ENCODE measurements at regions not wholly inside any gene's neighbourhood (a gene's known extent, or its start where the extent isn't known, plus 50 kb on each side); places are given as distances from the start of the nearest gene placed in this dataset.

DNA sequence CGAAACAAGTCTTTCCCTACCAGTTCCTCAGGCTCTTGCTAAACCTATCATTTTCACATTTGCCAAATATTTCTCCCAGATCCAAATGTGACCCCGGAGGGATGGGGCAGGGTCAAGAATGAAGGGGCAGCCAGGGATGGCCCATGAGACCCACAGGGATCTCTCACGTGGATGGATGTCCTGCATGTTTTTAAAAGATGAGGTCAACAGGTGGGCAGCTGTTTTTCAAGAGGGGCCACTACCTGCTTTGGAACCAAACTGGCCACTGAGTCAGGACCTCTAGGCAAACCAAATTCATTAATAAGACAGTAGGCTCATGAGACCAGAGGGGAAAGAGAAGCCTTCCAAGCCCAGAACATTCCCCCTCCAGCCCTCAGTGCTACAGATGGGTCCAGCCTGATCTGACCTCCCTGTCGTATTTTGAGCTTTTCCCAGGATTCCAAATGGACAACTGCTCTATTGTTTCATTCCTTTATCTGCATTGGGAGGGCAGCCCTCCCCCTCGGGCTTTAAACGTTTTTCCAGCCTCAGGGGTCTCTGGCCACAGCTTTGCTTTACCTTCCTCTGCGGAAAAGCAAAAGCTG, 252.5 kb upstream of the IRF2BP2 start:
- FAIRE-seq: no peak
- H2AFZ ChIP-seq (ENCODE audit: low read depth, low read length): 0 out of 2 replicates have a peak overlapping the region, but pooled peaks have one; percentile 27
- no TSS peak for BruUV-seq (replicated peaks)

GRCh38 chr1:234861761-234862160, 251.8 kb upstream of the IRF2BP2 start:
- POLR2A ChIA-PET: interaction anchor here (1.1 kb wide), 1 partner anchor 255 kb away, joined by 3 read pairs; no protein-coding TSS in a partner anchor
- Histone ChIP-seq H3K27ac (ENCODE audit: extremely low read depth, low read depth, low read length) (no peak overlapping the region), H3K9ac (ENCODE audit: insufficient read depth in 1 of 2, low read depth in 2 of 2, low read length in 2 of 2) (no peak overlapping the region), H3K27me3 (ENCODE audit: control insufficient read depth in 2 of 2, insufficient read depth in 2 of 2, low read length in 2 of 2) (no peaks in the 10 kb centered on the region), H3K36me3 (ENCODE audit: control insufficient read depth, insufficient read depth, low read length) (no peaks in the 10 kb centered on the region), H4K20me1 (replicated peaks; ENCODE audit: control insufficient read depth, insufficient read depth, low read length) (no peaks in the 10 kb centered on the region), H3K4me2 (ENCODE audit: insufficient read depth, low read length) (no peak overlapping the region), H2AFZ (ENCODE audit: low read depth, low read length) (no peak overlapping the region), H3K9me1 (ENCODE audit: control insufficient read depth, insufficient read depth, low read length) (no peaks in the 10 kb centered on the region), H3K79me2 (ENCODE audit: control insufficient read depth, insufficient read depth, low read length) (no peaks in the 10 kb centered on the region), H3K9me3 (replicated peaks; ENCODE audit: control insufficient read depth, insufficient read depth, low read depth, low read length) (peaks cover 9% of the 10 kb centered on the region), H3K4me3 (no peak overlapping the region), H3K4me1 (replicated peaks in 1 of 2; ENCODE audit: control insufficient read depth in 2 of 2, insufficient read depth in 2 of 2, low read length in 2 of 2) (peaks cover 15 to 30% of the 10 kb centered on the region in 2 experiments; a peak in 4 of 5 replicates)
- no TSS peak for BruUV-seq (replicated peaks)
- DNase-seq (ENCODE audit: extremely low read depth in 1 of 4, low spot score in 3 of 4): no peak
- CTCF ChIA-PET (ENCODE audit: low intra/inter-chr PET ratio): interaction anchor here (0.6 kb wide), 1 partner anchor 412 kb away, joined by 3 read pairs; no protein-coding TSS in a partner anchor
- intact Hi-C loops (cut with micrococcal nuclease) (loop anchor here (10.0 kb wide), 1 partner anchor 487 kb away; the partner anchor contains the start of gene COA6), in situ Hi-C loops (cut with MboI) (no loop called here)
- FAIRE-seq: no peak
- ATAC-seq: no peak
- 63% methylated on average over 4 of the region's 4 CpGs for WGBS (ENCODE audit: insufficient coverage, low coverage, missing lambda C conversion rate)
- TF ChIP-seq ZNF224 (CRISPR knock-in tag; IDR thresholded peaks at IDR 0.05) (no peak), ESRRA (IDR thresholded peaks at IDR 0.05; ENCODE audit: borderline replicate concordance, low read depth) (no peak), ETS2 (tag; IDR thresholded peaks at IDR 0.05; ENCODE audit: borderline replicate concordance, poor library complexity, severe bottlenecking) (no peak), HMG20A (CRISPR knock-in tag; conservative IDR thresholded peaks at IDR 0.05) (no peak), NR2F6 (CRISPR knock-in tag; IDR thresholded peaks at IDR 0.05) (no peak), SAFB2 (IDR thresholded peaks at IDR 0.05; ENCODE audit: borderline replicate concordance, low read depth, low read length, severe bottlenecking) (no peak)
- TF ChIP-seq, protein P1, sequence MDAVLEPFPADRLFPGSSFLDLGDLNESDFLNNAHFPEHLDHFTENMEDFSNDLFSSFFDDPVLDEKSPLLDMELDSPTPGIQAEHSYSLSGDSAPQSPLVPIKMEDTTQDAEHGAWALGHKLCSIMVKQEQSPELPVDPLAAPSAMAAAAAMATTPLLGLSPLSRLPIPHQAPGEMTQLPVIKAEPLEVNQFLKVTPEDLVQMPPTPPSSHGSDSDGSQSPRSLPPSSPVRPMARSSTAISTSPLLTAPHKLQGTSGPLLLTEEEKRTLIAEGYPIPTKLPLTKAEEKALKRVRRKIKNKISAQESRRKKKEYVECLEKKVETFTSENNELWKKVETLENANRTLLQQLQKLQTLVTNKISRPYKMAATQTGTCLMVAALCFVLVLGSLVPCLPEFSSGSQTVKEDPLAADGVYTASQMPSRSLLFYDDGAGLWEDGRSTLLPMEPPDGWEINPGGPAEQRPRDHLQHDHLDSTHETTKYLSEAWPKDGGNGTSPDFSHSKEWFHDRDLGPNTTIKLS (IDR thresholded peaks at IDR 0.05; ENCODE audit: borderline replicate concordance, low read depth): no peak
- TF ChIP-seq, protein P2, sequence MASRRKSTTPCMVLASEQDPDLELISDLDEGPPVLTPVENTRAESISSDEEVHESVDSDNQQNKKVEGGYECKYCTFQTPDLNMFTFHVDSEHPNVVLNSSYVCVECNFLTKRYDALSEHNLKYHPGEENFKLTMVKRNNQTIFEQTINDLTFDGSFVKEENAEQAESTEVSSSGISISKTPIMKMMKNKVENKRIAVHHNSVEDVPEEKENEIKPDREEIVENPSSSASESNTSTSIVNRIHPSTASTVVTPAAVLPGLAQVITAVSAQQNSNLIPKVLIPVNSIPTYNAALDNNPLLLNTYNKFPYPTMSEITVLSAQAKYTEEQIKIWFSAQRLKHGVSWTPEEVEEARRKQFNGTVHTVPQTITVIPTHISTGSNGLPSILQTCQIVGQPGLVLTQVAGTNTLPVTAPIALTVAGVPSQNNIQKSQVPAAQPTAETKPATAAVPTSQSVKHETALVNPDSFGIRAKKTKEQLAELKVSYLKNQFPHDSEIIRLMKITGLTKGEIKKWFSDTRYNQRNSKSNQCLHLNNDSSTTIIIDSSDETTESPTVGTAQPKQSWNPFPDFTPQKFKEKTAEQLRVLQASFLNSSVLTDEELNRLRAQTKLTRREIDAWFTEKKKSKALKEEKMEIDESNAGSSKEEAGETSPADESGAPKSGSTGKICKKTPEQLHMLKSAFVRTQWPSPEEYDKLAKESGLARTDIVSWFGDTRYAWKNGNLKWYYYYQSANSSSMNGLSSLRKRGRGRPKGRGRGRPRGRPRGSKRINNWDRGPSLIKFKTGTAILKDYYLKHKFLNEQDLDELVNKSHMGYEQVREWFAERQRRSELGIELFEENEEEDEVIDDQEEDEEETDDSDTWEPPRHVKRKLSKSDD (conservative IDR thresholded peaks at IDR 0.05; ENCODE audit: low read length): no peak

More for the DNA sequence above, 252.5 kb upstream of the IRF2BP2 start:
- Histone ChIP-seq H3K79me2 (ENCODE audit: control insufficient read depth, insufficient read depth, low read length) (no peaks in the 10 kb centered on the region), H3K9ac (ENCODE audit: insufficient read depth in 1 of 2, low read depth in 2 of 2, low read length in 2 of 2) (peak overlapping the region in 1 of 2 experiments; percentile 38; a peak in 1 of 4 replicates), H3K4me2 (ENCODE audit: insufficient read depth, low read length) (no peak overlapping the region), H3K27me3 (ENCODE audit: control insufficient read depth in 2 of 2, insufficient read depth in 2 of 2, low read length in 2 of 2) (no peaks in the 10 kb centered on the region), H3K9me1 (ENCODE audit: control insufficient read depth, insufficient read depth, low read length) (no peaks in the 10 kb centered on the region), H4K20me1 (replicated peaks; ENCODE audit: control insufficient read depth, insufficient read depth, low read length) (no peaks in the 10 kb centered on the region), H3K27ac (ENCODE audit: extremely low read depth, low read depth, low read length) (no peak overlapping the region), H3K4me3 (no peak overlapping the region), H3K9me3 (replicated peaks; ENCODE audit: control insufficient read depth, insufficient read depth, low read depth, low read length) (peaks cover 9% of the 10 kb centered on the region), H3K4me1 (replicated peaks in 1 of 2; ENCODE audit: control insufficient read depth in 2 of 2, insufficient read depth in 2 of 2, low read length in 2 of 2) (peaks cover 21 to 36% of the 10 kb centered on the region in 2 experiments; a peak in 4 of 5 replicates), H3K36me3 (ENCODE audit: control insufficient read depth, insufficient read depth, low read length) (no peaks in the 10 kb centered on the region)
- ChIA-PET POLR2A (interaction anchor here (1.1 to 1.2 kb wide), 4 partner anchors 9 to 256 kb away, joined by 3 to 4 read pairs (median 4); no protein-coding TSS in a partner anchor), CTCF (ENCODE audit: low intra/inter-chr PET ratio) (interaction anchor here (0.6 kb wide), 1 partner anchor 413 kb away, joined by 3 read pairs; no protein-coding TSS in a partner anchor)
- 52% methylated on average over 7 of the region's 7 CpGs for WGBS (ENCODE audit: insufficient coverage, low coverage, missing lambda C conversion rate)
- no peak for ATAC-seq
- no peak for DNase-seq (ENCODE audit: extremely low read depth in 1 of 4, low spot score in 3 of 4)
- in situ Hi-C loops (cut with MboI) (no loop called here), intact Hi-C loops (cut with micrococcal nuclease) (loop anchor here (10.0 kb wide), 1 partner anchor 488 kb away; the partner anchor contains the start of gene COA6)
- 0 out of 2 replicates have a peak, but pooled peaks have one; percentile 15 for TF ChIP-seq ZNF589 (CRISPR knock-in tag; IDR thresholded peaks at IDR 0.05; ENCODE audit: low read depth)
- no peak for TF ChIP-seq ZC3H8 (IDR thresholded peaks at IDR 0.05)

Measured in K562 (cell line).